ENCODE measurements at regions not wholly inside any gene's neighbourhood (a gene's known extent, or its start where the extent isn't known, plus 50 kb on each side); places are given as distances from the start of the nearest gene placed in this dataset.
"Not testable (repeated sequence)": the region's sequence is repeated elsewhere in the genome, so short reads cannot be mapped to it uniquely, and the experiment has no call there.

GRCh38 chr2:126952216-126952615 lies 53.5 kb downstream of the TEX51 start:
- DNase-seq (ENCODE audit: low spot score), result no peak
- ATAC-seq (ENCODE audit: low FRiP score), result no peak
- TF ChIP-seq CTCF (IDR thresholded peaks at IDR 0.05), result no peak

GRCh38 chr2:126953483-126953882 lies 54.8 kb downstream of the TEX51 start:
- ATAC-seq (ENCODE audit: low FRiP score) (no peak), DNase-seq (ENCODE audit: low spot score) (no peak)
- TF ChIP-seq CTCF (IDR thresholded peaks at IDR 0.05), result no peak

- TF ChIP-seq CTCF (IDR thresholded peaks at IDR 0.05), result no peak
- ATAC-seq (ENCODE audit: low FRiP score) (no peak), DNase-seq (ENCODE audit: low spot score) (no peak)
Observed at GRCh38 chr2:126954831-126955230, 56.1 kb downstream of the TEX51 start.

GRCh38 chr2:126956773-126957172 lies 58.1 kb downstream of the TEX51 start:
- not testable (repeated sequence) for DNase-seq (ENCODE audit: low spot score); ATAC-seq (ENCODE audit: low FRiP score)

- ATAC-seq (ENCODE audit: low FRiP score), result no peak
- no peak for TF ChIP-seq CTCF (IDR thresholded peaks at IDR 0.05)
- DNase-seq (ENCODE audit: low spot score), result no peak
Observed at GRCh38 chr2:126963390-126963789, 64.7 kb downstream of the TEX51 start.

GRCh38 chr2:126966601-126967000 lies 67.9 kb downstream of the TEX51 start:
- TF ChIP-seq CTCF (IDR thresholded peaks at IDR 0.05), result no peak
- no peak for DNase-seq (ENCODE audit: low spot score)
- ATAC-seq (ENCODE audit: low FRiP score), result no peak

- no peak for DNase-seq (ENCODE audit: low spot score)
- TF ChIP-seq CTCF (IDR thresholded peaks at IDR 0.05), result no peak
- no peak for ATAC-seq (ENCODE audit: low FRiP score)
Observed at GRCh38 chr2:126970583-126970982, 71.9 kb downstream of the TEX51 start.

GRCh38 chr2:126971162-126971480 lies 72.4 kb downstream of the TEX51 start:
- TF ChIP-seq CTCF (IDR thresholded peaks at IDR 0.05), result no peak
- ATAC-seq (ENCODE audit: low FRiP score) (no peak), DNase-seq (ENCODE audit: low spot score) (no peak)

Data from omental fat pad (tissue), 3 donors.